ENCODE measurements at regions not wholly inside any gene's neighbourhood (a gene's known extent, or its start where the extent isn't known, plus 50 kb on each side); places are given as distances from the start of the nearest gene placed in this dataset.

DNA sequence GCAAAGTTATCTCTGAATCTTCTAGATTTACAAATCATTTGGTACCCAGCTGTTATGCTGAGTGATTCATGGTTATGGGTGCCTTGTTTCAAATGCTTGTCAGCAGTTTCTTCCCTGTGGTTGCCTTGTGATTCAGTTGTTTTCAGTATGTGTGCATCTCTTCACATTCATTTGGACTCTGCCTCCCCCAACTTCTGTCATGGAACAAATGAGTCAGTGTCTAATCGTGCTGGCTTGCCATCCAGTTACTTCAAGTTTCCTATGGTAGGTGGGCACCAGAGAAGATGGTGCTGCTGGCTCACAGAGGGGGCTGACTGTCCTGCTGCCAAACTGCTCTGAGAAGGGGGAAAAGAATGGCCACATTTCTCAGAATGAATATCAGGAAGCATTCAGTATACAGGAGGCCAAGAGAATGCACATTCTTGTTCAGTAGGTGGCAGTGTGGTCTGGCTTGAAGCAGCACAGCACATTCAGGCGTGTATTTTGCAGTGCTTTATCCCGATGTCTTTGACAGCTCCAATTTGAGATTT, 260.9 kb downstream of the GLUD2 start:
- no peaks in the 10 kb centered on the region for H3K4me1 ChIP-seq (ENCODE audit: control insufficient read depth, extremely low read depth, insufficient read depth, low read length)
- no peak overlapping the region for H3K4me2 ChIP-seq (ENCODE audit: control insufficient read depth, extremely low read depth, insufficient read depth, low read depth, low read length)
- FAIRE-seq (peak; percentile 17), DNase-seq (ENCODE audit: low read depth, low spot score) (no peak)
- no peak overlapping the region for H3K27ac ChIP-seq (ENCODE audit: control insufficient read depth, insufficient read depth, low read length)
- H2AFZ ChIP-seq (ENCODE audit: control insufficient read depth, low read length) = no peak overlapping the region
- H3K9me3 ChIP-seq (ENCODE audit: control insufficient read depth, low read depth, low read length) = no peaks in the 10 kb centered on the region
- no peaks in the 10 kb centered on the region for H3K36me3 ChIP-seq (ENCODE audit: control insufficient read depth in 2 of 2, extremely low read depth in 1 of 2, insufficient read depth in 2 of 2, low read length in 2 of 2)
- H3K9me1 ChIP-seq (ENCODE audit: control insufficient read depth, extremely low read depth, insufficient read depth, low read length) = no peaks in the 10 kb centered on the region
- TF ChIP-seq, protein P1, sequence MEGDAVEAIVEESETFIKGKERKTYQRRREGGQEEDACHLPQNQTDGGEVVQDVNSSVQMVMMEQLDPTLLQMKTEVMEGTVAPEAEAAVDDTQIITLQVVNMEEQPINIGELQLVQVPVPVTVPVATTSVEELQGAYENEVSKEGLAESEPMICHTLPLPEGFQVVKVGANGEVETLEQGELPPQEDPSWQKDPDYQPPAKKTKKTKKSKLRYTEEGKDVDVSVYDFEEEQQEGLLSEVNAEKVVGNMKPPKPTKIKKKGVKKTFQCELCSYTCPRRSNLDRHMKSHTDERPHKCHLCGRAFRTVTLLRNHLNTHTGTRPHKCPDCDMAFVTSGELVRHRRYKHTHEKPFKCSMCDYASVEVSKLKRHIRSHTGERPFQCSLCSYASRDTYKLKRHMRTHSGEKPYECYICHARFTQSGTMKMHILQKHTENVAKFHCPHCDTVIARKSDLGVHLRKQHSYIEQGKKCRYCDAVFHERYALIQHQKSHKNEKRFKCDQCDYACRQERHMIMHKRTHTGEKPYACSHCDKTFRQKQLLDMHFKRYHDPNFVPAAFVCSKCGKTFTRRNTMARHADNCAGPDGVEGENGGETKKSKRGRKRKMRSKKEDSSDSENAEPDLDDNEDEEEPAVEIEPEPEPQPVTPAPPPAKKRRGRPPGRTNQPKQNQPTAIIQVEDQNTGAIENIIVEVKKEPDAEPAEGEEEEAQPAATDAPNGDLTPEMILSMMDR (optimal IDR thresholded peaks at IDR 0.05 in 1 of 3, IDR thresholded peaks at IDR 0.05 in 1 of 3, conservative IDR thresholded peaks at IDR 0.05 in 1 of 3; ENCODE audit: extremely low read depth in 1 of 3, insufficient read depth in 2 of 3, low read length in 3 of 3) = peak; percentile 45 to 85 (median 58)
- no peak for TF ChIP-seq EZH2 (IDR thresholded peaks at IDR 0.05; ENCODE audit: low read length)
- dilution Hi-C loops (cut with MboI; ENCODE audit: extremely low pct_ligation_motif_present, low sequenced_read_pairs) = no loop called here
- no peaks in the 10 kb centered on the region for H3K79me2 ChIP-seq (ENCODE audit: control insufficient read depth, insufficient read depth, low read length)
- no peak overlapping the region for H3K4me3 ChIP-seq (ENCODE audit: control insufficient read depth in 2 of 3, extremely low read depth in 1 of 3, insufficient read depth in 2 of 3, low read depth in 1 of 3, low read length in 3 of 3)
- H4K20me1 ChIP-seq (ENCODE audit: control insufficient read depth, extremely low read depth, insufficient read depth, low read length) = no peaks in the 10 kb centered on the region
- H3K27me3 ChIP-seq (ENCODE audit: control insufficient read depth, extremely low read depth, insufficient read depth, low read length) = no peaks in the 10 kb centered on the region
- no peak overlapping the region for H3K9ac ChIP-seq (ENCODE audit: control insufficient read depth, extremely low read depth, insufficient read depth, low read length)

DNA sequence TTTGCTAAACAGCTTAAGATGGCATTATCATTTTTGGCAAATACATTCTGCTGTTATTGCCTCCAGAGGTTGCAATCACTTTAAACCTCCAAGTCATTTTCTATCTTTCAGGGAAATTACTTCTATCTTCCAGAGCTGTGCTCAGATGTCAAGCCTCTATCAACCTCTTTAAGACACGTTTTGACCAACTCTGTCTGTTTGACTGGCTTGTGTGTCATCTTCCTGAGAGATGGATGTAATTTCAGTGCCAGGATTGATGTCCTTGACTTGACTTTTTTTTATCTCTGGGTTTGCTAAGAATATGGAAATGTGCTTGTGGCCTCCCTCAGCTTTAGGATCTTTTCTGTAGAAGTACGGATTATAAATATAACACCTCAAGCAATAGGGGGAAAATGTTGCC, 263.4 kb downstream of the GLUD2 start:
- H3K9ac ChIP-seq (ENCODE audit: control insufficient read depth, extremely low read depth, insufficient read depth, low read length) = no peak overlapping the region
- H3K27me3 ChIP-seq (ENCODE audit: control insufficient read depth, extremely low read depth, insufficient read depth, low read length) = no peaks in the 10 kb centered on the region
- FAIRE-seq = no peak
- dilution Hi-C loops (cut with MboI; ENCODE audit: extremely low pct_ligation_motif_present, low sequenced_read_pairs) = no loop called here
- H3K4me3 ChIP-seq (ENCODE audit: control insufficient read depth in 2 of 3, extremely low read depth in 1 of 3, insufficient read depth in 2 of 3, low read depth in 1 of 3, low read length in 3 of 3) = no peak overlapping the region
- TF ChIP-seq, protein P1 (optimal IDR thresholded peaks at IDR 0.05 in 1 of 3, IDR thresholded peaks at IDR 0.05 in 1 of 3, conservative IDR thresholded peaks at IDR 0.05 in 1 of 3; ENCODE audit: extremely low read depth in 1 of 3, insufficient read depth in 2 of 3, low read length in 3 of 3) = no peak
- no peak for TF ChIP-seq EZH2 (IDR thresholded peaks at IDR 0.05; ENCODE audit: low read length)
- no peaks in the 10 kb centered on the region for H3K79me2 ChIP-seq (ENCODE audit: control insufficient read depth, insufficient read depth, low read length)
- no peak for DNase-seq (ENCODE audit: low read depth, low spot score)
- no peak overlapping the region for H3K27ac ChIP-seq (ENCODE audit: control insufficient read depth, insufficient read depth, low read length)
- H3K9me1 ChIP-seq (ENCODE audit: control insufficient read depth, extremely low read depth, insufficient read depth, low read length) = no peaks in the 10 kb centered on the region
- no peaks in the 10 kb centered on the region for H3K36me3 ChIP-seq (ENCODE audit: control insufficient read depth in 2 of 2, extremely low read depth in 1 of 2, insufficient read depth in 2 of 2, low read length in 2 of 2)
- no peaks in the 10 kb centered on the region for H3K9me3 ChIP-seq (ENCODE audit: control insufficient read depth, low read depth, low read length)
- H3K4me1 ChIP-seq (ENCODE audit: control insufficient read depth, extremely low read depth, insufficient read depth, low read length) = no peaks in the 10 kb centered on the region
- H3K4me2 ChIP-seq (ENCODE audit: control insufficient read depth, extremely low read depth, insufficient read depth, low read depth, low read length) = no peak overlapping the region
- H4K20me1 ChIP-seq (ENCODE audit: control insufficient read depth, extremely low read depth, insufficient read depth, low read length) = no peaks in the 10 kb centered on the region
- H2AFZ ChIP-seq (ENCODE audit: control insufficient read depth, low read length) = no peak overlapping the region

Data from keratinocyte (primary cell).